ENCODE measurements at regions not wholly inside any gene's neighbourhood (a gene's known extent, or its start where the extent isn't known, plus 50 kb on each side); places are given as distances from the start of the nearest gene placed in this dataset.

GRCh38 chr20:39946053-39946810, 742.8 kb downstream of the MAFB start:
- H3K4me3 Mint-ChIP-seq (ENCODE audit: low read depth): no peak overlapping the region
- H3K27ac Mint-ChIP-seq: no peak overlapping the region
- no peaks in the 10 kb centered on the region for H3K4me1 Mint-ChIP-seq (ENCODE audit: low read depth)
- TF ChIP-seq CTCF (IDR thresholded peaks at IDR 0.05; ENCODE audit: unreplicated experiment): no peak
- H3K9me3 Mint-ChIP-seq (ENCODE audit: low read depth): no peaks in the 10 kb centered on the region
- H3K27me3 Mint-ChIP-seq: peaks cover 3% of the 10 kb centered on the region
- no peaks in the 10 kb centered on the region for H3K36me3 Mint-ChIP-seq (ENCODE audit: insufficient read depth)
- no peak for DNase-seq (ENCODE audit: low spot score, unreplicated experiment)

GRCh38 chr20:39944861-39945260, 744.2 kb downstream of the MAFB start:
- Mint-ChIP-seq H3K36me3 (ENCODE audit: insufficient read depth) (no peaks in the 10 kb centered on the region), H3K4me1 (ENCODE audit: low read depth) (no peaks in the 10 kb centered on the region), H3K4me3 (ENCODE audit: low read depth) (no peak overlapping the region), H3K27ac (no peak overlapping the region), H3K9me3 (ENCODE audit: low read depth) (no peaks in the 10 kb centered on the region), H3K27me3 (peaks cover under 1% of the 10 kb centered on the region)
- TF ChIP-seq CTCF (IDR thresholded peaks at IDR 0.05; ENCODE audit: unreplicated experiment): no peak
- DNase-seq (ENCODE audit: low spot score, unreplicated experiment): no peak

DNA sequence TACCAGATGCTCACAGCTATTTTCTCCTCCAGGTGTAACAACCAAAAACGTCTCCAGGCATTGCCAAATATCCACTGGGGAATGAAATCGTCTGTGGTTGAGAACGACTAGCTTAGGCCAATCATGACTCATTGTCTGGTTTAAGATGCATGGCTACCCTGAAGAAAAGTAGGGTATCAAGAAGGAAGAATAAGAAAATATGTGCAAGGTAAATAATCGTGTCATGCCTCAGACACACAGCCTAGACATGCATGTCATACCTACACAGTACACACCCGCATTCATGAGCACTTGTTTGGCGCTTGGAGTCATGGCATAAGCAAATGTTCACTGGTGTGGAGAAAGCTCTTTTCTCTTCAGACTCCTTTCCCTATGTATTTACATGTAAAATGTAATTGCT, 745.7 kb downstream of the MAFB start:
- TF ChIP-seq CTCF (IDR thresholded peaks at IDR 0.05; ENCODE audit: unreplicated experiment): no peak
- no peaks in the 10 kb centered on the region for H3K36me3 Mint-ChIP-seq (ENCODE audit: insufficient read depth)
- H3K9me3 Mint-ChIP-seq (ENCODE audit: low read depth): no peaks in the 10 kb centered on the region
- H3K27ac Mint-ChIP-seq: no peak overlapping the region
- no peaks in the 10 kb centered on the region for H3K4me1 Mint-ChIP-seq (ENCODE audit: low read depth)
- no peak for DNase-seq (ENCODE audit: low spot score, unreplicated experiment)
- H3K4me3 Mint-ChIP-seq (ENCODE audit: low read depth): no peak overlapping the region
- H3K27me3 Mint-ChIP-seq: peaks cover 4% of the 10 kb centered on the region

DNA sequence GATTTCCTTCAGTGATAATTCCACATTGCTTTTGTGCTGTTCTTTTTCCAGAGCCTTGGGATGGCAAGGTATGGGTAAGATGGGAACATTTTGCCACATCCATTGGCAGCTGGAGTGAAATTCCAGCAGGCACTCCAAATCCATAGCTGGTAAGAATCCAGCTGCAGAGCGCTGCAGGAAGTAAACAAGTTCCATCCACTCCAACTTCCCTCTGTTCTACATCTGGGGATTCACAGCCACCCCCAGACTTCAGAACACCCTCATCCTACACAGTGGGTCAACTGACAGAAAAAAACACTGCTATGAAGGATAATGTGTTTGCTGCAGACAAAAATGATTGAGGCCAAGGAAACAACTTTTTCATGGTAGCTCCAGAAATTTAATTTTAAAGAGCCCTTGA, 747.8 kb downstream of the MAFB start:
- no peak overlapping the region for H3K27ac Mint-ChIP-seq
- DNase-seq (ENCODE audit: low spot score, unreplicated experiment): no peak
- H3K27me3 Mint-ChIP-seq: peaks cover 9% of the 10 kb centered on the region
- no peaks in the 10 kb centered on the region for H3K4me1 Mint-ChIP-seq (ENCODE audit: low read depth)
- H3K36me3 Mint-ChIP-seq (ENCODE audit: insufficient read depth): no peaks in the 10 kb centered on the region
- no peak overlapping the region for H3K4me3 Mint-ChIP-seq (ENCODE audit: low read depth)
- no peaks in the 10 kb centered on the region for H3K9me3 Mint-ChIP-seq (ENCODE audit: low read depth)
- no peak for TF ChIP-seq CTCF (IDR thresholded peaks at IDR 0.05; ENCODE audit: unreplicated experiment)

- Mint-ChIP-seq H3K36me3 (ENCODE audit: insufficient read depth) (no peaks in the 10 kb centered on the region), H3K27ac (no peak overlapping the region), H3K9me3 (ENCODE audit: low read depth) (no peaks in the 10 kb centered on the region), H3K4me3 (ENCODE audit: low read depth) (no peak overlapping the region), H3K4me1 (ENCODE audit: low read depth) (no peaks in the 10 kb centered on the region), H3K27me3 (peaks cover 9% of the 10 kb centered on the region)
- TF ChIP-seq CTCF (IDR thresholded peaks at IDR 0.05; ENCODE audit: unreplicated experiment): no peak
- DNase-seq (ENCODE audit: low spot score, unreplicated experiment): no peak
Measured at GRCh38 chr20:39939241-39939865, 749.7 kb downstream of the MAFB start.

Data from progenitor cell of endocrine pancreas (in vitro differentiated cells).